GM19452 (cell line): ENCODE measurements at regions not wholly inside any gene's neighbourhood (a gene's known extent, or its start where the extent isn't known, plus 50 kb on each side); places are given as distances from the start of the nearest gene placed in this dataset.

ENCODE experiments used
- ATAC-seq: cut with Tn5 transposase; IDR thresholded peaks from one replicate; pipeline ENCODE4 v1.9.1; 2021; ENCODE audit not compliant: unreplicated experiment

- no peak for ATAC-seq
These were observed 341.4 kb upstream of the ACTBL2 start for GRCh38 chr5:57824047-57824446.

- no peak for ATAC-seq
These were observed 340.0 kb upstream of the ACTBL2 start for GRCh38 chr5:57822651-57823050.

GRCh38 chr5:57818397-57818796, 335.8 kb upstream of the ACTBL2 start:
- no peak for ATAC-seq

DNA sequence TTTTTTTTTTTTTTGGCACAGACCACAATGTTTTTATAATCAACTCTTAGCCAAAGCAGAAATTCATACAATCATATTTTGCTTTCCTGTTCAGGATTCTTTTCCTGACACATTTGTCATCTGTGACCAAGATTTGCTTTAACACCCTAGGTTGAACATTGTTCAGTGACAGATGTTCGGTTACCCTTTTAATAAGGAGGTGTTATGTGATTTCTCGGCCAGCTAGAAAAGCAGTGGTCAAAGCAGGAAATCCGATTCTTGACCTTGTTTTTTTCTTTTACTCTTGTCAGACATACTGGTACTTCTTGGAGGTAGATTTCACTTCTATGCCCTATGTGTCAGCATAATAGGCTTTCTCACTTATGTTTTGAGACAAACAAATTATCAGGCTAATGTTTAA, 335.3 kb upstream of the ACTBL2 start:
- no peak for ATAC-seq

- no peak for ATAC-seq
These were observed 334.4 kb upstream of the ACTBL2 start for GRCh38 chr5:57817001-57817453.

DNA sequence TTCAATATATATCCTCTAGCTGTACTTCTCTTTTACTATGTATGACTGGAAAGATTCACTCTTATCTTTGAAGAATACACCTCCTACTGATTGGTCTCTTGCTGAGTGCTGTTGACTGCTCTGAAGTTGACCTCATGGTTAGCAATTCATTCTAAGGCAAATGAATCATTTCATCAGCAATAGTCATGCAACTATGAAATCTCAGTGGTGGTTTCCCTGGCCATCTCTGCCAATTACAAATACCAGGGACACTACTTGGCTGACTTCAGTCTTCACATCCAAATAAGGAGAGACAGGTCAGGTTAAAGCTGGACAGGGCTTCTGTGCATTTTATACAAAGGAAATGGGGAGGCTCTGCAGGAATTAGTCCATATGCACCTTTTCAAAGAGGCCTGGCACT, 333.5 kb upstream of the ACTBL2 start:
- ATAC-seq = no peak

DNA sequence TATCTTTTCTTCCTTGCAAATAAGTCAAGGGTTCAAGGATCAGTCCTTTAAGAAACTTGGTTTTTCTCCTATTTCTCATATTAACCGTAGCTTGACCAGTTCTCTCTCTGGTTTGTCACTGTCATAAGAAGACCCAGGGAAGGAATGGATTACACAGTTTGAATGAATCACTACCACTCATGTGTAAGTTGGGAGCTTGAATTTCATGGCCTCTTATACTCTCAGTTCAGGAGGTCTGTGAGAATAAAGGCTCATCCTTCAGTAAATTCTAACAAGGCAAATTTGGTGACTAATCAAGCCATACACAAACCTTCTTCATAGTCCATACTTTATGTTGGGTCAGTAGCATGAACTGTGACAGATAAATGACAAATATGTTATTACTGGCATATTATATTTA, 323.1 kb upstream of the ACTBL2 start:
- ATAC-seq = no peak

- no peak for ATAC-seq
These were observed 322.6 kb upstream of the ACTBL2 start for GRCh38 chr5:57805170-57805569.

GRCh38 chr5:57804505-57804904, 321.9 kb upstream of the ACTBL2 start:
- ATAC-seq = no peak

DNA sequence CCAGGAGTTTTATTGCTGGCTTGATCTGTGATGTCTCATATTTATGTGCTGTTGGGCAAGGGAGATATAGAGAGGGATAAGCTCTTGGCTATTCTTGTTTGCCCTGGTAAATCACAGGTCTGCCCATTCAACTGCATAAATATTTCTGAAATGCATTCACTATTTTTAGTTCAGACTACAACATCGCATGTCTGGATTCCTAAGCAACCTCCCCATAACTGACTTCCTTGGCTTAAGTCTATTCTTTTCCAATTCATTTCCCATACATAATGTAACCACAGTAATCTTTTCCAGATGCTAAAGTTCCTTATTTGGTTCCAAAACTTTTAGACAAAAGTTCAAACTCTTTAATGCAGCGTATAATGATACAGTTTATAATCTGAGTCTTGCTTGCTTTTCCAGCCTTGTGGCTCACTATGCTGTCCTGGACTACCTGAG, 321.4 kb upstream of the ACTBL2 start:
- no peak for ATAC-seq

- ATAC-seq = no peak
These were observed 319.5 kb upstream of the ACTBL2 start for GRCh38 chr5:57802131-57802530.

GRCh38 chr5:57795203-57795602, 312.6 kb upstream of the ACTBL2 start:
- ATAC-seq = no peak

DNA sequence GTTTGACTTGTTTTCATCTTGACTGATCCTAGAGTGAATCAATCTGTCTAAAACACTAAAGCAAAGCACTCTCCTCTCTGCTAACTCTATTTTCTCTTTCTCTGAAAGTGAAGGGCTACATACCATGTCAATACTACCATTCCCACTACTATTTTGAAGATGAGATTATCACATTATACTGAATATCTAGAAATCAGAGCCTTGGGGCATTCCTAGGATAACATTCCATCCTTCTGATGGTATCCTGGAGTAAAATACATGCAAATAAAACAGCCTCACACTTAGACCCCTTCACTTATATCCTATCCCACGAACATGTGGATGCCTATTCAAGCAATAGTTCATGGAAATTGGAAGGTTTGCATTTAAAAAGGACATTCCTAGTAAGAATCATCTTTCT, 309.3 kb upstream of the ACTBL2 start:
- ATAC-seq = no peak

DNA sequence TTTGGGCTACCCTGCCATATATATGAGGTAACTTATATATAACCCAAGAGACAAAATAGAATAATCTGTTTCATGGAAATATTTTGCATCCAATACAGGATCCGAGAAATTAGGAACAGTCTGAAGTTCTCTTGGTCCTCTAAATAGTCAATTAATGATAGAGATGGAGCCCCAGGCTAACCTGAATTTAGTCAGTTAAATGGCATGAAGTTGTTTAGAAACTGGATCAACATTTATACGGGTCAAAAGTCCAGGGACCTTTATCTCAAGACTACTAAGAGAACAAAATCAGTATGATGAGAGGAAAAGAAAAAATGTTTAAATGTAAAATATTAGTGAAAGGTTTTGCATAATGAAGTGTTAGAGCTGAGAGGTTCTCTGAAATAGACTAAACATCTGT, 303.3 kb upstream of the ACTBL2 start:
- ATAC-seq = no peak

DNA sequence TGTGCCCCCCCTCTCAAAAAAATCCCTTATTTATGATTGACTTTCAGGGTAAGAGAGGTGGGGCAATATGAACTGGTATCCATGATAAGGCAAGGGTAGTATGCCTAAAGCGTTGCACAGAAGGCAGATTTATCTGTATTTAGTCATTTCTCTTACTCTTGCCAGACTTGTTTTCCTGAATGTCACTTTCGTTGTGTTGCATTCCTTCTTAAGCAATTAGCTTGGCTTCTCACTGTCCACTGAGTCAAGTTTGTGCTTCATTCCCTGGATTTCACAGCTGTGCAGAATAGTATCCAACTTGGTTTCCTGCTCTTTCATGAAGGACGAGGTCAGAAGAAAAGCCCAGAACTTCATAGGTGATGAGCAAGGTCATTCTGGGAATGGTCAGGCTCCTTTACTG, 301.5 kb upstream of the ACTBL2 start:
- ATAC-seq = no peak

- no peak for ATAC-seq
These were observed 301.1 kb upstream of the ACTBL2 start for GRCh38 chr5:57783693-57784092.

- no peak for ATAC-seq
These were observed 298.3 kb upstream of the ACTBL2 start for GRCh38 chr5:57780961-57781325.

DNA sequence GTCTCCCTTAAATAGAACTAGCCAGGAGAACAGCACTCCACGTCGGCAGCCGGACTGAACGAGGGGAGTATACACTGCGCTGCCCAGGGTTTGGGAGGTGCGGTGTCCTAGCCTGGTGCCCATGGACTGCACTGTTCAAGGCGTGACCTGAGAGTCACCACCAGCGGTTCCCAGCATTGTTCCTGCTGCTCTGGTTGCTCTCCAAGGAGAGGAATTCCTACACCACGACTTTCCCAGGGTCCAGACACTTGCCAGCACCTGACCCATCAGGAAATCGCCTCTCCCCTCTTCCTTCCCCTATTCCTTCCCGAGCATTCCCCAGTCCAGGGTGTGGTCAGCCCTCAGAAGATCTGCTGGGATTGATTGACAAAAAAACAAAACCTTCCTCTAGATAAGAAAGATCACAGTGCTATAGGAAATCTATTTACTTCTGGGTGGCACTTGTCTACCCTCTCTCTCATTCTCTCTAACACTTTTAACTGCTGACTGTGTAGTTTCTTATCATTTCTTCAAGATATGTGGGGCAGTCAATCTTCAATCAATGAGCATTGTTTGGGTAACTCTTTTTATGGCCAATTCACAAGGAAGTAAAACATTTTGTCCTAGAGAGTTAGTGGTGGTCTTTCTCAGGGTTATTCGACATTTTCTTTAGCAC, 297.8 kb upstream of the ACTBL2 start:
- no peak for ATAC-seq

GRCh38 chr5:57779383-57780223, 297.0 kb upstream of the ACTBL2 start:
- ATAC-seq = no peak

GRCh38 chr5:57778501-57779091, 296.0 kb upstream of the ACTBL2 start:
- no peak for ATAC-seq

DNA sequence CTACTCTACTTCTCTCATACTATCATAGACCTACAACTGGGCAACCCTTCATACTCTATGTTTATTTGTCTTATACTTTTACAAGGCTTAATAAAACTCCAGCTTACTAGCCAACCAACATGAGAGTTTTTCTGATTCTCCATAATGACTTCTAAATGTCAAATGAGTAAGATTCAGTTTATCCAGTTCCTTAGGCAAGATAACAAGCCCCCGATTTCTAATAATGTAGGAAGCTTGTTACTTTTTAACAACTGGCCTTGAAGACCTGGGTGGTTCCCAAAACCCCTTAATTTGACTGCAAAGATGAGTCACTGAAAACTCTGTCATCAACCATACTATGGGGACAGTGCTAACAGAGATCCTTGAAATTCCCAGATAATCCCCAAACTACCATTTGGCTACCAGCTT, 294.6 kb upstream of the ACTBL2 start:
- no peak for ATAC-seq

DNA sequence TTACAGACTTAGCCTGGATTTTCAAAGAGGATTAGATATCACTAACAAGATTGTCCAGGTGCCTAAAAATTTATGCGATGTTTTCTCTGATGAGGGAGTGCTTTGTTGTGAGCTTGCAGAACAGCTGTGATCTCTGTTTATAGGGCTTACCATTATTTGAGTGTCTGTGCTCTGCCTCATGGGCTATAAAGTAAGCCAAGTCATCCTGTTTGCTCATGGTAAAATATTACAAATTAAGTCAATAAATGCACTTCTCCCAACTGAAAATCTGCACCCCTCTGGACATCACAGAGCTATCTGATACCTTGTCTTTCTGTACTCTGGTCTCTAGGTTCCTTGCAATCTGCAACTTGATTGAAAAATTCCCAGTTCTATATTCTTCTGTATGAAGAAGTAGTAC, 293.4 kb upstream of the ACTBL2 start:
- ATAC-seq = no peak
